Stromal cell of bone marrow (primary cell): ENCODE measurements at regions not wholly inside any gene's neighbourhood (a gene's known extent, or its start where the extent isn't known, plus 50 kb on each side); places are given as distances from the start of the nearest gene placed in this dataset.

Experiments used
- DNase-seq: peaks from one replicate; pipeline ENCODE4 v3.0.0-alpha.2; 2012; ENCODE audit warnings: low read depth

GRCh38 chr6:164021589-164022250, 607.2 kb downstream of the QKI start:
- DNase-seq, result no peak

DNA sequence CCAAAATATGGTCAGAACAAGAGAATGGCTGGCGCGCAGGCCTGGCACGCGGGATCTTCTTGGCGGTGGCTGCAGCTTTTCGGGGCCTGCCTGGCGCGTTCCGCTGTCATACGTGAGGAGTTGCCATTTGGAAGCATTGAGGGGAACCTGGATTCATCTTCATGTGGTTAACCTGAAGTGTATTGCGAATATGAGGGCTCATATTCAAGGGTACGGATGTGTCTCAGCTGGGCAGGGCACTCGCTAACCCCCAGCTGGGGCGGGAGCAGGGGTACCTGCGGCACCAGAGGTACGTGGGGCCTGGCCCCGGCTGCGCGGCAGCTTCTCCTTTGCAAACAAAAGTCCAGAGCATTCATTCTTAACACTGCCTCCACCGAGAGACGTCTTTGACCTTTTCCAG, 605.6 kb downstream of the QKI start:
- no peak for DNase-seq

GRCh38 chr6:164018133-164018532, 603.6 kb downstream of the QKI start:
- DNase-seq, result no peak

- DNase-seq, result no peak
Observed at GRCh38 chr6:164016056-164016455, 601.5 kb downstream of the QKI start.

DNA sequence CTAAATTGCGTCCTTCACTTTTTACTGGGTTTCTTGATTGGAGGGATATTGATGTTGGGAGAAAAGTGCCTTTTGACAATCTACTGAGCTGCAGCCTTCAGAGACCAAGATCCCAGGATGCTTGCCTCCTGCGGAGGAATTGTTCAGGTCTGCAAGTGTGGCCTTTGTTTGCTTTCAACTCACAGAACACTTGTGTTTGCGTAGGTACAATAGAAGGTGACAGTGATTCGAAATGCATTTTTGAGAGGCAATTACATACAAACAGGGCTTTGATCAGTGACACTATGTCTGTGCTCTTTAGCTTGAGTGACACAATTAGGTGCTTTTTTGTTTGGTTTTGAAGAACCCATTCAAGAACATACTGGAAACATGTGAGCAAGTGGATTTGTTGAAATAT, 600.6 kb downstream of the QKI start:
- DNase-seq, result no peak

- DNase-seq, result no peak
Observed at GRCh38 chr6:164014346-164015087, 600.0 kb downstream of the QKI start.

GRCh38 chr6:164013480-164014208, 599.1 kb downstream of the QKI start:
- DNase-seq, result peak; percentile 3

DNA sequence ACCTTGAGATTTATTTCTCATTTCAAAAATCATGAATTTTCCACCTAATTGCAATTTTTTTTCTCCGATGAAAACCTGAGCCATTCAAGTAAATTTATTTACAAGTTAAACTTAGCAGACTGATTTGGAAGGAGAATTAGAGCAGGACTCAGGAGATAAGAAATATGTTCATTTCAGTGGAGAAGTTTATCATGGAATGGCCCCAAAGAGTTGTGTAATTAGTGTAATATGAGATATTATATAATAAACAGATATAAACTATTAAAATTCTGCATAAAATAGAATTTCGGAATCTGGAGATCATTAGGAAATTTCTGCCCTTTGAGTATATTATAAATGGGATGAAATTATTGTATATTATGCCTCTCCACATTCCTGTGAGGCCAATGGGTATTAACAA, 596.8 kb downstream of the QKI start:
- DNase-seq, result no peak

GRCh38 chr6:164010441-164011103, 596.1 kb downstream of the QKI start:
- no peak for DNase-seq

GRCh38 chr6:164008902-164009301, 594.4 kb downstream of the QKI start:
- no peak for DNase-seq

- no peak for DNase-seq
Observed at GRCh38 chr6:164007881-164008280, 593.4 kb downstream of the QKI start.

GRCh38 chr6:164006459-164006858, 591.9 kb downstream of the QKI start:
- no peak for DNase-seq

DNA sequence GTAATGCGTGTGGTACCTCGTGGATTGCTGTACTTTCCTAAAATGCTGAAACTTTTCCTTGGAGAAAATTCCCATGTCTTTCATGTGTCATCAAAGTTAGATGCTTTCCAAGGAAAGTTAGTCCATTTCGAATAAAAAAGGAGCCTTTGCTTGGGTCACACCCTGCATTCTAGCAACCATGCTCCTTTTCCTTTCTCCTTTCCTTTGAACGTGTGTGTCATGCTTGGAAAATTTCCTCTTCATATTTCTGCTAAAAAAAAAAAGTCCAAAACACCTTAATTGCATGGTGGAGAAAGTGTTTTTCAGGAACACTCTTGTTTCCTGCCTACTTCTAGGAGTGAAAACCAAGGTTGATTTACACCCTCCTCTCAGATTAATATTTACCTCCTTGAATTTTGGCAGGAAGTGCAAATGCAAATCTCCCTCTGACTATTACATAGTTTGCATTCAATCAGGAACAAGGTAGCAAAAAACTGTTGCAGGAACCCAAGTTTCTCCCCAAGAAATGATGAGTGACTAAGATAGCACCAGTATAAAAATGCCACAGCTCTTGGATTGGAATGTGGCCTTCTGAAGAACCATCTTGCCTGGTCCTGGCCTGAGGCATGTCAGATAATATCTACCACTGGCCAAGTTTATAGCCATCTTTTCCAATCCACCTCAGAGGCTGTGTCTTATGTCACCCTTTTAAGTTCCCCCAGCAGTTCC, 590.6 kb downstream of the QKI start:
- no peak for DNase-seq

- DNase-seq, result no peak
Observed at GRCh38 chr6:164000276-164000675, 585.8 kb downstream of the QKI start.

- no peak for DNase-seq
Observed at GRCh38 chr6:163999475-164000125, 585.1 kb downstream of the QKI start.

- DNase-seq, result no peak
Observed at GRCh38 chr6:163998496-163998895, 584.0 kb downstream of the QKI start.

DNA sequence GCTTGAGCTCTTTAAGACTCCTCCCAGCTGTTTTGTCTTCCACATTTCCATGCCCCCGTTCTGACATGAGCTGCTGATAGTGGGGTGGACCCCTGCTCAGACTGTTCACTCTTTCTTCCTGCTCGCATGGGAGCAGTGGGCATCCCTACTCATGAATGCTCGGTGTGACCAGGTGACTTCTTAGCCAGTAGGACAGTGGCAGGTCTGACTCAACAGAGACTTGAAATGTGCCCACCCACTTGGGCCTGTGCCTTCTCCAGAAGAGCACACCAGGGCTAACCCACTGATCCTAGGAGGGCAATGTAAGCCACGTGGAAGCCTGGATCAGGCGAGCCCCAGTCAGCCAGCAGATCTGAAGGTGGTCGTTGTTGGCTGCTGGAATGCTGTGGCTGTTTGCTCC, 582.0 kb downstream of the QKI start:
- DNase-seq, result no peak

DNA sequence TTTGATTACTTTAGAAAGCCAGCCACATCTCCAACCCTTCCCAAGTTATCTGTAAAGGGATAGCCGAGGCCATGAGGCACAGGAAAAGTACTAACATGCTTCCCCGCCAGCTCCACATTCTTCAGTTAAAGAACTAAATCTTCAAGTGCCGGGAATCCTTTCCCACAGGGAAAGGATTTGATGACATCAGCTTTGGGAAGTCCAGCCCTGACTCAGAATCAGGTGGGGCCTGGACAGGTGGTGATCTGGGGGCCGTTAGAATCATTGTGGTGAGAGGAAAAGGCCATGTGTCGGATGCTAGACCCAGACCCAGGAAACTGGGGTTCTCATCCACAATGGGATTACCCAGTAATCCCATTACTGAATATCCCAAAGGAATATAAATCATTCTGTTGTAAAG, 580.0 kb downstream of the QKI start:
- DNase-seq, result no peak

GRCh38 chr6:163992701-163993100, 578.2 kb downstream of the QKI start:
- DNase-seq, result no peak

DNA sequence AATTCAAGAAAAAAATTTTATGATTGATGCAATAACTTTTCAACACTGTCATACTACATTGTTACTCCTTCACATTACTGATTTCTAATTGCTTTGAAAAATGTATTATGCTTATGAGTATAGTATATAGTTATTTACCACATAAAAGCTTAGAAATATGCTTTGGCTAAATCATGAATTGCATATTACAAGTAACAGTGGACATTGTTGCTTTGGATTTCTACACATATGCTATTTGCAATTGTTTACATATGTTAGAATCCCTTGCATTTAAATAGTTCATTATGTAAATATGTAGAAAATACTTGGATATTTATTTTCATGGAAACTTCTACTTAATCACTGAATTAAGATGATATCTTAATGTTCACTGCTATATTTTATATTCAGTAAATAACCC, 577.5 kb downstream of the QKI start:
- no peak for DNase-seq

GRCh38 chr6:163991321-163991720, 576.8 kb downstream of the QKI start:
- DNase-seq, result no peak

GRCh38 chr6:163986313-163986712, 571.8 kb downstream of the QKI start:
- no peak for DNase-seq
